GM19328 (cell line): ENCODE measurements at regions not wholly inside any gene's neighbourhood (a gene's known extent, or its start where the extent isn't known, plus 50 kb on each side); places are given as distances from the start of the nearest gene placed in this dataset.

Source experiments
- ATAC-seq: cut with Tn5 transposase; IDR thresholded peaks from one replicate; pipeline ENCODE4 v1.9.1; 2021; ENCODE audit warnings: mild to moderate bottlenecking, moderate library complexity; ENCODE audit not compliant: unreplicated experiment

- no peak for ATAC-seq
Observed at GRCh38 chr11:45362636-45363035, 76.5 kb upstream of the SYT13 start.

GRCh38 chr11:45361551-45361950 is 75.4 kb upstream of the SYT13 start:
- no peak for ATAC-seq

- no peak for ATAC-seq
Observed at GRCh38 chr11:45355706-45356041, 69.5 kb upstream of the SYT13 start.

- peak; percentile 93 for ATAC-seq
Observed at GRCh38 chr11:45354976-45355705, 69.0 kb upstream of the SYT13 start.

GRCh38 chr11:45348729-45349128 is 62.6 kb upstream of the SYT13 start:
- no peak for ATAC-seq

- ATAC-seq: no peak
Observed at GRCh38 chr11:45347348-45348082, 61.4 kb upstream of the SYT13 start.

GRCh38 chr11:45345491-45345890 is 59.4 kb upstream of the SYT13 start:
- no peak for ATAC-seq

GRCh38 chr11:45344028-45344427 is 57.9 kb upstream of the SYT13 start:
- ATAC-seq: no peak

- no peak for ATAC-seq
Observed at GRCh38 chr11:45343444-45343843, 57.3 kb upstream of the SYT13 start.

GRCh38 chr11:45341372-45341771 is 55.2 kb upstream of the SYT13 start:
- no peak for ATAC-seq

GRCh38 chr11:45339729-45340519 is 53.8 kb upstream of the SYT13 start:
- ATAC-seq: peak; percentile 90

- ATAC-seq: no peak
Observed at GRCh38 chr11:45337583-45338360, 51.6 kb upstream of the SYT13 start.

- ATAC-seq: no peak
Observed at GRCh38 chr11:45336136-45336535, 50.0 kb upstream of the SYT13 start.
